ENCODE measurements at regions not wholly inside any gene's neighbourhood (a gene's known extent, or its start where the extent isn't known, plus 50 kb on each side); places are given as distances from the start of the nearest gene placed in this dataset.

GRCh38 chr2:167794554-167795255 lies 452.7 kb downstream of the STK39 start:
- Histone ChIP-seq H3K9me3 (peaks cover 0 to 3% (median 0%) of the 10 kb centered on the region in 4 donors), H3K4me1 (no peaks in the 10 kb centered on the region), H3K27me3 (no peaks in the 10 kb centered on the region), H3K36me3 (no peaks in the 10 kb centered on the region), H3K27ac (replicated peaks in 1 of 4) (no peak overlapping the region), H3K4me3 (no peak overlapping the region)
- 76% methylated on average over 3 of the region's 3 CpGs for WGBS
- intact Hi-C loops (cut with DNase I) = no loop called here
- DNase-seq (ENCODE audit: extremely low spot score) = no peak
- no peak for TF ChIP-seq EP300 (IDR thresholded peaks at IDR 0.05)
- TF ChIP-seq POLR2AphosphoS5 (IDR thresholded peaks at IDR 0.05) = no peak
- no peak for TF ChIP-seq POLR2A (IDR thresholded peaks at IDR 0.05; ENCODE audit: low read depth)
- TF ChIP-seq CTCF (IDR thresholded peaks at IDR 0.05) = no peak

GRCh38 chr2:167793725-167794124 lies 453.7 kb downstream of the STK39 start:
- intact Hi-C loops (cut with DNase I) = no loop called here
- TF ChIP-seq EP300 (IDR thresholded peaks at IDR 0.05) = no peak
- no peak for TF ChIP-seq POLR2A (IDR thresholded peaks at IDR 0.05; ENCODE audit: low read depth)
- TF ChIP-seq CTCF (IDR thresholded peaks at IDR 0.05) = no peak
- no peak for TF ChIP-seq POLR2AphosphoS5 (IDR thresholded peaks at IDR 0.05)
- H3K27me3 ChIP-seq = no peaks in the 10 kb centered on the region
- H3K4me3 ChIP-seq = no peak overlapping the region
- no peak for DNase-seq (ENCODE audit: extremely low spot score)
- WGBS = 84% methylated on average over 3 of the region's 3 CpGs
- H3K4me1 ChIP-seq = no peaks in the 10 kb centered on the region
- no peak overlapping the region for H3K27ac ChIP-seq (replicated peaks in 1 of 4)
- H3K9me3 ChIP-seq = peaks cover 0 to 3% (median 0%) of the 10 kb centered on the region in 4 donors
- H3K36me3 ChIP-seq = no peaks in the 10 kb centered on the region

- Histone ChIP-seq H3K4me3 (no peak overlapping the region), H3K9me3 (no peaks in the 10 kb centered on the region), H3K36me3 (no peaks in the 10 kb centered on the region), H3K27me3 (no peaks in the 10 kb centered on the region), H3K27ac (replicated peaks in 1 of 4) (no peak overlapping the region), H3K4me1 (no peaks in the 10 kb centered on the region)
- no peak for TF ChIP-seq CTCF (IDR thresholded peaks at IDR 0.05)
- no peak for TF ChIP-seq POLR2A (IDR thresholded peaks at IDR 0.05; ENCODE audit: low read depth)
- no peak for TF ChIP-seq EP300 (IDR thresholded peaks at IDR 0.05)
- no peak for TF ChIP-seq POLR2AphosphoS5 (IDR thresholded peaks at IDR 0.05)
- WGBS = 100% methylated on average over 1 of the region's 1 CpG
- intact Hi-C loops (cut with DNase I) = no loop called here
- DNase-seq (ENCODE audit: extremely low spot score) = no peak
These were observed 455.3 kb downstream of the STK39 start for GRCh38 chr2:167792126-167792525.

GRCh38 chr2:167790781-167791450 lies 456.5 kb downstream of the STK39 start:
- over 99% methylated on average over 4 of the region's 4 CpGs for WGBS
- Histone ChIP-seq H3K27ac (replicated peaks in 1 of 4) (no peak overlapping the region), H3K36me3 (no peaks in the 10 kb centered on the region), H3K27me3 (no peaks in the 10 kb centered on the region), H3K4me3 (no peak overlapping the region), H3K4me1 (no peaks in the 10 kb centered on the region), H3K9me3 (no peaks in the 10 kb centered on the region)
- no peak for DNase-seq (ENCODE audit: extremely low spot score)
- intact Hi-C loops (cut with DNase I) = no loop called here
- TF ChIP-seq EP300 (IDR thresholded peaks at IDR 0.05) (no peak), POLR2AphosphoS5 (IDR thresholded peaks at IDR 0.05) (no peak), CTCF (IDR thresholded peaks at IDR 0.05) (no peak), POLR2A (IDR thresholded peaks at IDR 0.05; ENCODE audit: low read depth) (no peak)

All from esophagus muscularis mucosa (tissue), 4 donors.